OCI-LY7 (cell line): ENCODE measurements at regions not wholly inside any gene's neighbourhood (a gene's known extent, or its start where the extent isn't known, plus 50 kb on each side); places are given as distances from the start of the nearest gene placed in this dataset.

Experiments
- CTCF ChIP-seq: fragments of 200-600 bp; sonication (generic); conservative IDR thresholded peaks from 2 replicates; pipeline ENCODE4 v1.5.1; 2014; ENCODE audit warnings: mild to moderate bottlenecking, antibody characterized with exemption, low read length, moderate library complexity, mixed read lengths
- EZH2phosphoT487 ChIP-seq: fragments of 200-600 bp; sonication (generic); IDR thresholded peaks from 2 replicates; pipeline ENCODE4 v1.6.1; 2018; ENCODE audit warnings: low read depth, borderline replicate concordance, mild to moderate bottlenecking, mixed run types, antibody characterized with exemption, low read length, moderate library complexity, mixed read lengths

GRCh38 chr6:25157842-25158241 is 121.3 kb upstream of the CARMIL1 start:
- TF ChIP-seq CTCF (no peak), EZH2phosphoT487 (no peak)
